GM18498 (cell line): ENCODE measurements at regions not wholly inside any gene's neighbourhood (a gene's known extent, or its start where the extent isn't known, plus 50 kb on each side); places are given as distances from the start of the nearest gene placed in this dataset.

ENCODE experiments used
- ATAC-seq: cut with Tn5 transposase; IDR thresholded peaks from one replicate; pipeline ENCODE4 v1.9.1; 2021; ENCODE audit warnings: mild to moderate bottlenecking, moderate library complexity; ENCODE audit not compliant: unreplicated experiment

DNA sequence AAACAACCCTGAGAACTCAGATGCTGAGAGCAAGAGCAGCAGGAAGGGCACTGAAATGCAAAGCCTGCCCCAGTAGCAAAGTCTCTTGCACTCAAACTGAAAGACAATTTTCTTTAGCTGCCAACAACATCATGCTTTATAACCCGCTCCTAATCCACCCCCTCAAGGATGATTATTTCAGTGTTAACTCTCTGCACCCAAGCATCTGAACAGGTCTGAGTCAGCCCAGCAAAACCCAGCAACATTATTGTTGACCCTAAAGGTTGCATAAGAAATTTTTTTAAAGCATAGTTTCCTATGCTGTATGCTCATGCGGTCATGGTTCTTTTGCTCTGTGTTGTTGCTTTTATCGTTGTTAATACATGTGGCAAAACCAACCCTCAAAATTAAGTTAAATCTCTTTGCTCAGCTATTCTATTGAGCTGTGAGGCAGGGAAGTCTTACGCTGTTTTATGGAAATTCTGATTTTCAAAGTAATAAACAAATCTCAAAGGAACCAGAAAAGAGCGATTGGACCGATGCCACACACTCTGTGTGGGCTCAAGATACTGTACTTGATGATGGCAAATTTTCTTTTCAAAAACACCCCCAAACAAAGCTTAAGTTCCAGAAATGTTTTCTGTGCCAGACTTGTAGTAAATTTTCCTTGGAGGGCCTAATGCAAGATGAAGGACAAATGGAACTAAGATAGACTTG lies 440.6 kb upstream of the MPDZ start:
- ATAC-seq = no peak

DNA sequence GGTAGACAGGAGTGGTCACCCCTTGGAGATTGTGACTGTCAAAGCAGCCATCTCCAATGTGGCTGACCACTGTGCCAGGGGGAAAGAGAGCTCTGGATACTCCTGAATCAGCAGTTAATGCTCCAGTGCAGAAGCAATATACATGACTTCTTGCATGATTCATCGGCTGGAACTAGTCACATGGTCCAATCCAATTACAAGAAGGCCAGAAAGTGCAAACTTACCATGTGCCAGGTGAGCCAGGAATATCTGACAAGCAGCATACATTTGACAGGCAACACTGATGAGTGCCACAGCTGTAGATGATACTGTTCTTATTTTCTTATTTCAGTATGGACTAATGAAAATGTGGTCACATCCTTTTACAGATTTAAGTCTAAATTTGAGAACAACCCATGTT lies 440.0 kb upstream of the MPDZ start:
- no peak for ATAC-seq

DNA sequence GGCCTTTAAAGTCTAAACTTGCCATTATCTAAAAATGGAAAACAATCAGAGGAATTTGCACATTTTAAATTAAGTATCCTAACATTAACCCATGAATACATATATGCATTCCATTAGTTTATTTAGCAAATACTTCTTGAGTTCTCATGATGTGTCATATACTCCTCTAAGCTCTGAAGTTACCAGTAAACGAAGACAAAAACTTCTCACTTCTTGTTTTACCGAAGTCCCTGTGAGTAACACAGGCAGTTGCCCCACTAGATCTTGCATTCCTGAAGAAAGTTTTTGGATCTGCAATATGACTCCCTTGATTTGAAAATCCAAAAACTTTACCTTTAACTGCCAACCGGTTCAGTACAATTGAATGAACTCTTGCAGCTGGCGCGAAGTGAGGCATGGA lies 439.0 kb upstream of the MPDZ start:
- no peak for ATAC-seq

DNA sequence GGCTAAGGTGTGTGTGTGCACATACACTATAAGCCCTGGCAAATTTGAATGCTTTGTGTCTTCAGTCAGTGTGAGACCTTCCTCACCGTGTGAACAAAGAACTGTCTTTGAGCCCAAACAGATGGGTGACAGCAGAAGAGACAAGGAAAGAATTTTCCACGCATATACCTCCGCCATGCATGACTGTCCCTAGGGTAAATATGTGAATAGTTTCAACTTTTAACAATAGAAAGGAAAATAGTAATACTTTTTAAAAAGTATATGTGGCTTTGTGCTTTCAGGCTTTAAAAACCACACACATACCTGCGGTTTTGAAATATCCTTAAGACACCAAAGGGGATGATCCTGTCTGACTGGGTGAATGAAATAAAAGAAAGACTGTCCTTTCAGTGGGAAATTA lies 438.6 kb upstream of the MPDZ start:
- ATAC-seq = no peak

DNA sequence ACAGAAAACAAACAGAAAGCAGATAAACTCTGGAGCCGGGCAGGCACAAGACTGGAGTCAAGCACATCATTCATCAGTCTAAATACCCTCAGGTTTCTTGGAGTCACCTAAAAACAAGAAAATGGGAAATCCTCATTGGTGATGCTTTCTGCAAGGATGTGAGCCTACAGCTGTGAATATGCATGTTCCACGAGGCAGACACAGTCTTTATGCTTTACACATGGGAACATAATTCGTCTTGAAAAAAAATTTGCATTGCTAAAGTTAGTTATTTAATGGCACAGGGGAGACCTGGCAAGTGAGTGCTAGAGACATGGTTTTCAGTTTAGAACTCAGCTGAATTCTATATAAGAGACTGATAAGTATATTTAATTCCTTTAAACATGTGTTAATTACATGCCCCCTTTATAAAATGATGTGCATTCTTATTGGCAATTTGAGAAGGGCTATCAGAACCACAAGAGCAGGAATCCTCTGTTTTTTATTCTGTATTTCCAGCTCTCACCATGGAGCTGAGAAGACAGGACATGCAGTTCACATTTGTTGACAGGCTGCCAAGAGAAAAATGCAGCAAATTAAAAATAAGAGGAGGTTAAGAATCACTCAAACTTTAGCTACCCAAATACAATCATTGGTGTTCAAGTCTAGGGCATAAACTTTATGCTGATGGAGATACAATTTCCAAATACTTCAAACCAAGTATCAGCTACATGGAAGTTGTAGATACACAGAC lies 438.0 kb upstream of the MPDZ start:
- no peak for ATAC-seq

GRCh38 chr9:13716601-13717321 lies 437.3 kb upstream of the MPDZ start:
- ATAC-seq = no peak

DNA sequence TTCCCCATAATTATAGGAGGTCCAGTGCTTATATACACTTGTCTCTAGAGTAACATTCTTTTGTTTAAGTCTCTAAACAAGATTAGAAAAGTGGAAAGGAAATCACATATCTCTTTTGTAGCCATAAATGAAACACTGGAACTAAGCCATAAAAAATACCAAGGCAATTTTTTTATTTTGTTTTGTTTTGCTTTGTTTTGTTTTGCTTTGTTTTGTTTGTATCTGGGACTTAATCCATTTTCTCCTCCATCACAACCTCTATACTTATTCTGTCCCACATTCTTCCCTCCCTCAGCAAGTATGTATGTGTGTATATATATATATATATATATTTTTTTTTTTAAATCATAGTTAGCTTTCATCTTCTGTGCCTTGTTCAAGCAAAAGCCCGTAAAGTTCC lies 436.6 kb upstream of the MPDZ start:
- ATAC-seq = no peak

- no peak for ATAC-seq
Measured at GRCh38 chr9:13715430-13715829, 435.9 kb upstream of the MPDZ start.

GRCh38 chr9:13707612-13708576 lies 428.4 kb upstream of the MPDZ start:
- no peak for ATAC-seq

DNA sequence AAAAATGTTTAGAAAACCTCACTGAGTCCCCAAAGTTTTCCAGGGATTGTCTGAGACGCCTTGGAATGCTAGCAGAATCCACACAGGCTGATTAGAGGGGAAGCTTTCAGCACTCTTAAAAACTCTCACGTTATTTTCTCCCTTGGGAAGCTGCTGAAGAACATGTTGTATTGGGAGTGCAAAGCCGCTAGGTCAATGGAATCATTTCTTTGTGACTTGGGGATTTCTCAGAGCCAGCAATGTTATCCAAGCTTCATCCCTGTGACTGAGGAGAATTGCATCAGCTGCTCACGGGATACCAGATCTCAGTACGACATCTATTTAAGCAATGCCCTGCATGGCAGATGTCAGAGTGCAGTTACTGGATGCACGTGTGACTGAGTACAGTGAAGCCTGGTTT lies 426.4 kb upstream of the MPDZ start:
- no peak for ATAC-seq

DNA sequence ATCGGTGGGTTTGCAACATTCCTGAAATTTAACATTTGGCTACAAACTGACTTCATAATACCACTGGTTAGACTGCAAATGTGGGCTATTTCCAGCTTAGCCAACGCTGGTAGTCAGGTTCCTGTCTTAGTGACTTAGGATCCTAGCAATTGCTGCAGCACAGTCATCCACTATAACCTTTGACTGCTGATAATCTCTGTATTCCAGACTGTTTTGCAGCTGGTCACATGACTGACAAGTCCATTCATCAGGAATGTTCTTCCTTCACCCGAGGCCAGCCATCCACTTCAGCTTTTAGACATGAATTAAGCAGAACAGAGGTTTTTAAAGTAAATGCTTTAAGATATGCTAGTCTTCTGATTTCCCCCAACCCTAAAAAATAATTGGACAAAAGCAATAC lies 425.9 kb upstream of the MPDZ start:
- no peak for ATAC-seq

- no peak for ATAC-seq
Measured at GRCh38 chr9:13690595-13690994, 411.1 kb upstream of the MPDZ start.

GRCh38 chr9:13689925-13690324 lies 410.4 kb upstream of the MPDZ start:
- no peak for ATAC-seq

DNA sequence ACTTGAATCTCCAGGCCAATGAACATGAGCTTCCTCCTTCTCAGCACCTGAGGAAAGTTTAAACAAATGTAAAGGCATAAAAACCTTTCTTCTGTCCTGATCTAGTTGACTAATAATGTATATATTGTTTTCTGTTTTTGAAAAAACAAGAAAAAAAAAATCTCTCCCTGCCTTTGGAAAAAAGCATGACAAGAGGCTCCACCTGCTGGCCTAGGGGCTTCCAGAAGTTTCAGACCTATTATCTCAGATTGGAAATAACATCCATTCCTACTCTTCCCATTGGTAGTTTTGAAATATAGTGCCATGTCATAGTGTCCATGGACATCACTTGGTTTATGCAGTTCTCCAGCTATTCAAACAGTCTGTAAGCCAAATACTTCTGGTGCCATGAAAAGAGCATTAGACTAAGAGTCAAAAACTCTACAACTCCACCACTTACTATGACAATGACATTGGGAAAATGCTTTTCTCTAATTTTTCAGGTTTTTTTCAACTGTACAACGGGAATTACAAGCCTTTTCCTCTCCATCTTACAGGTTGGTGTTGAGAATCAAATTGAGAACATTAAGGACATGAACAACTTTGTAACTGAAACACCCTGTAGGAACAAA lies 409.6 kb upstream of the MPDZ start:
- ATAC-seq = no peak

GRCh38 chr9:13688223-13688989 lies 408.9 kb upstream of the MPDZ start:
- ATAC-seq = no peak

DNA sequence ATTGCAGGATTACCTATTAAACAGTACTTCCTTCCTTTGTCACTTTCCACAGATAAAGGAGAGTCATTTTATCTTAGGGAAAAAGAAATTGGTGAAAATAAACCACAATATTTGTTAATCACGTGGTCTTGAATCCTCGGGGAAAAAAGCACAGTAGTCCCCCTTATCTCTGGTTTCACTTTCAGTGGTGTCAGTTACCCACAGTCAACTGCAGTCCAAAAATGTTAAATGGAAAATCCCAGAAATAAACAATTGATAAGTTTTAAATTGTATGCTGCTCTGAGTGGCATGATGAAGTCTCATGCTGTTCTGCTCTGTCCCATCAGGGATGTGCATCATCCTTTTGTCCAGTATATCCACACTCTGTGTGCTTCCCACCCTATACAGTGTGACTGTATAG lies 405.2 kb upstream of the MPDZ start:
- no peak for ATAC-seq

DNA sequence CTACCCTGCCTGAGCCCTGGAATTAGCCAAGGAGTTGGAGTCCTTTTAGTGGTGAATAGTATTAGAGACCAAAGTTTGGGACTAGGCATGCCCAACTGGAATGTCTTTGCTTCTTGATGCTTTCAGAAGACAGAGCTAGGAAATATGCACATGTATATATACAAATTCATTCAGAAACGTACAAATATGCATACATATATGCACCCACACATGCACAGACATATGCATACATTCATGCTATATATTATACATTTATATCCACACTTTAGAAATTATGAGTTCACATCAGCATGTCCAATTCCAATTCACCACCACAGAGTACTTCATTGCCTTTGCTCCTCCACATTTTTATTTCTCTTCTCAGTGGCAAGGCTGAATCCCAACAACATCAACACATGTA lies 398.3 kb upstream of the MPDZ start:
- ATAC-seq = no peak

DNA sequence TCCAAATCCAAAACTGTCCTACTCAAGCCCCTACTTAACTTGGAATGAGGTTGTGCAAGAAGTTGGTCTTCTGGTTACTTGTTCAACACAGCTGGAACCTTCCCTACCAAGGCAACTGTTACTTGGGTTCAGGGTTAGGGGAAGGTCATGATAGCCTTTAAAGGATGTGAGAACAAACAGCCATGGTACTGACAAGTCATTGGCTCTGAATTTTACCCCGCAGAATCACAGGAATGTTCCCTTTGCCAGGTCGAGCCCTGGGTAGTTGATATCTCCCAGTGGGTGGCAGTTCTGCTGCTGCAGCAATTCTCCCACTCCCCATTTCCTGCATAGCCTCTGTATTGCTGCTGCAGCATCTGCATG lies 396.1 kb upstream of the MPDZ start:
- ATAC-seq = no peak

- no peak for ATAC-seq
Measured at GRCh38 chr9:13674926-13675637, 395.6 kb upstream of the MPDZ start.
